ENCODE measurements at regions not wholly inside any gene's neighbourhood (a gene's known extent, or its start where the extent isn't known, plus 50 kb on each side); places are given as distances from the start of the nearest gene placed in this dataset.

GRCh38 chr4:59222221-59222620 lies 1977.9 kb upstream of the ADGRL3 start:
- DNase-seq (ENCODE audit: low read depth, low spot score): no peak
- TF ChIP-seq CTCF (IDR thresholded peaks at IDR 0.05; ENCODE audit: insufficient read depth, low read length, missing control alignments): no peak
- ChIA-PET CTCF (no interaction called here), POLR2A (no interaction called here)
- H3K4me3 ChIP-seq (ENCODE audit: low read depth, low read length): no peak overlapping the region

GRCh38 chr4:59223292-59223941 lies 1976.7 kb upstream of the ADGRL3 start:
- CTCF ChIA-PET: no interaction called here
- no peak for DNase-seq (ENCODE audit: low read depth, low spot score)
- no peak for TF ChIP-seq CTCF (IDR thresholded peaks at IDR 0.05; ENCODE audit: insufficient read depth, low read length, missing control alignments)
- POLR2A ChIA-PET: no interaction called here
- no peak overlapping the region for H3K4me3 ChIP-seq (ENCODE audit: low read depth, low read length)

GRCh38 chr4:59238212-59238611 lies 1961.9 kb upstream of the ADGRL3 start:
- ChIA-PET CTCF (no interaction called here), POLR2A (no interaction called here)
- TF ChIP-seq CTCF (IDR thresholded peaks at IDR 0.05; ENCODE audit: insufficient read depth, low read length, missing control alignments): no peak
- H3K4me3 ChIP-seq (ENCODE audit: low read depth, low read length): no peak overlapping the region
- DNase-seq (ENCODE audit: low read depth, low spot score): no peak

- H3K4me3 ChIP-seq (ENCODE audit: low read depth, low read length): no peak overlapping the region
- CTCF ChIA-PET: no interaction called here
- POLR2A ChIA-PET: no interaction called here
- no peak for DNase-seq (ENCODE audit: low read depth, low spot score)
- no peak for TF ChIP-seq CTCF (IDR thresholded peaks at IDR 0.05; ENCODE audit: insufficient read depth, low read length, missing control alignments)
Observed at GRCh38 chr4:59240011-59240410, 1960.1 kb upstream of the ADGRL3 start.

GRCh38 chr4:59243038-59243437 lies 1957.1 kb upstream of the ADGRL3 start:
- TF ChIP-seq CTCF (IDR thresholded peaks at IDR 0.05; ENCODE audit: insufficient read depth, low read length, missing control alignments): no peak
- ChIA-PET POLR2A (no interaction called here), CTCF (no interaction called here)
- no peak overlapping the region for H3K4me3 ChIP-seq (ENCODE audit: low read depth, low read length)
- DNase-seq (ENCODE audit: low read depth, low spot score): no peak

- CTCF ChIA-PET: no interaction called here
- DNase-seq (ENCODE audit: low read depth, low spot score): no peak
- H3K4me3 ChIP-seq (ENCODE audit: low read depth, low read length): no peak overlapping the region
- TF ChIP-seq CTCF (IDR thresholded peaks at IDR 0.05; ENCODE audit: insufficient read depth, low read length, missing control alignments): no peak
- POLR2A ChIA-PET: no interaction called here
Observed at GRCh38 chr4:59247032-59247431, 1953.1 kb upstream of the ADGRL3 start.
